Spleen (tissue), 7 donors: ENCODE measurements at regions not wholly inside any gene's neighbourhood (a gene's known extent, or its start where the extent isn't known, plus 50 kb on each side); places are given as distances from the start of the nearest gene placed in this dataset.

Experiments used
- CTCF ChIP-seq, 11 experiments: fragments of 200-600 bp in 7 of 11; fragments of 450-650 bp in 4 of 11; sonication (generic) in 4 of 11; IDR thresholded peaks in 8 of 11; conservative IDR thresholded peaks in 3 of 11; 1 replicate in 7 of 11; 2 replicates in 4 of 11; pipeline versions ENCODE4 v1.4.0 to v1.8.0; 2016 to 2021; ENCODE audit warnings: antibody characterized with exemption in 11 of 11, inconsistent platforms in 4 of 11, mild to moderate bottlenecking in 1 of 11
- POLR2A ChIP-seq, 3 donors: fragments of 450-650 bp; IDR thresholded peaks; one replicate each; pipeline ENCODE4 v1.5.1; 2017; ENCODE audit warnings: antibody characterized with exemption in 3 of 3, mild to moderate bottlenecking in 1 of 3
- donor health status: DM: no; HTN: no; CAD: no; lungs with moderate emphysema.
- donor health status: DM: no; HTN: no; CAD: no.
- donor health status: DM: no; HTN: no; CAD: no.

DNA sequence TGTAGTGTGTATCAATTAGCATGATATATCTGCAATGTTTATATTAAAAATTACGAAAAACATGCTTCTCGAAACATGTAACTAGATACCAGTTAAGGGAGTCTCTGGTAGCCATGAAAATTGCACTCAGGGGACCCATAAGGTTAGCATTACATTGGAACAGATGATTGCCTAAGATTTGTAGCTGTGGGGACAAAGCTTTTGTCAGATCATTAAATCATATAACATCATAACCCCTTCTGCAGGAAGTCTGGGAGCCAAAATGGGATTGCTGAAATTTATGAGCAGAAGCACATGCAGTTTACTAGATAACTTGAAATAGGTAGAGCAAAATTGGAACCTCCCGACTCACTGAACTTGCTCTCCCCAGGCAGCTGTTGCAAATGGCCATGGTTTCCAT, 235.0 kb upstream of the IGFBP3 start:
- no peak for TF ChIP-seq CTCF (IDR thresholded peaks at IDR 0.05 in 8 of 11, conservative IDR thresholded peaks at IDR 0.05 in 3 of 11)
- no peak for TF ChIP-seq POLR2A (IDR thresholded peaks at IDR 0.05)
